GM12878 (cell line): ENCODE measurements at regions not wholly inside any gene's neighbourhood (a gene's known extent, or its start where the extent isn't known, plus 50 kb on each side); places are given as distances from the start of the nearest gene placed in this dataset.

Source experiments
- CREB1 ChIP-seq: IDR thresholded peaks from 2 replicates; pipeline ENCODE4 v1.6.1; 2012; ENCODE audit warnings: low read depth, mild to moderate bottlenecking, inconsistent platforms
- EZH2 ChIP-seq: IDR thresholded peaks from 2 replicates; pipeline ENCODE4 v1.6.1; 2012; ENCODE audit warnings: low read depth, mild to moderate bottlenecking, control low read depth, inconsistent platforms, low read length, borderline replicate concordance; ENCODE audit not compliant: control insufficient read depth
- MTA3 ChIP-seq: IDR thresholded peaks from 2 replicates; pipeline ENCODE4 v1.6.1; 2012; ENCODE audit warnings: low read length, inconsistent platforms, borderline replicate concordance
- NR2C2 ChIP-seq: IDR thresholded peaks from 2 replicates; pipeline ENCODE4 v1.6.1; 2011; ENCODE audit warnings: borderline replicate concordance, low read depth; ENCODE audit not compliant: control insufficient read depth, insufficient read length
- SIN3A ChIP-seq: IDR thresholded peaks from 2 replicates; pipeline ENCODE4 v1.6.1; 2012; ENCODE audit warnings: low read depth, low read length, improper control_type of control experiment

- TF ChIP-seq NR2C2 (no peak), CREB1 (no peak), MTA3 (no peak), EZH2 (no peak), SIN3A (no peak)
These were observed 1573.5 kb upstream of the ACVR2A start for GRCh38 chr2:146271131-146271831.
